ENCODE measurements at regions not wholly inside any gene's neighbourhood (a gene's known extent, or its start where the extent isn't known, plus 50 kb on each side); places are given as distances from the start of the nearest gene placed in this dataset.

DNA sequence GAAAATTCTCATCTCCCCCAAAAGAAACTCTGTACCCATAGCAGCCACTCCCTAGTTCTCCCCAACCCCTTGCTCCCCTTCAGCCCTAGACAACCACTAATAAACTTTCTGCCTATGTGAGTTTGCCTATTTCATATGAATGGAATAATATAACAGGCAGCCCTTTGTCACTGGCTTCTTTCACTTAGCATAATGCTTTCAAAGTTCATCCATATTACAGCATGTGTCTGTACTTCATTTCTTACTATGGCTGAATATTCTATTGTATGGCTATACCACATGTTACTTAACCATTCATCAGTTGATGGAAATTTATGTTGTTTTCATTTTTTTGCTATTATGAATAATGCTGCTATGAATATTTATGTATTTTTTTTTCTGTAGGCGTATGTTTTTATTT lies 442.9 kb downstream of the SLC4A3 start:
- H2BK12ac ChIP-seq (ENCODE audit: low read length in 2 of 2), result no peak overlapping the region
- no peak overlapping the region for H3K27ac ChIP-seq (ENCODE audit: low read length, poor library complexity, severe bottlenecking)
- no peak overlapping the region for H3K4me2 ChIP-seq (ENCODE audit: low read length, poor library complexity, severe bottlenecking)
- H3K9ac ChIP-seq (ENCODE audit: low read length), result no peak overlapping the region
- H3K27me3 ChIP-seq (ENCODE audit: control insufficient read depth in 1 of 2, insufficient read depth in 1 of 2, low read length in 2 of 2), result no peaks in the 10 kb centered on the region
- no peaks in the 10 kb centered on the region for H3K36me3 ChIP-seq (ENCODE audit: control insufficient read depth in 1 of 2, insufficient read depth in 2 of 2, low read depth in 1 of 2, low read length in 2 of 2)
- H3K4ac ChIP-seq (ENCODE audit: low read depth in 1 of 2, low read length in 2 of 2), result no peak overlapping the region
- no peaks in the 10 kb centered on the region for H3K79me1 ChIP-seq (replicated peaks; ENCODE audit: low read length, poor library complexity, severe bottlenecking)
- H3K4me1 ChIP-seq (ENCODE audit: control insufficient read depth, insufficient read depth, low read depth, low read length), result peaks cover 6% of the 10 kb centered on the region
- no peak overlapping the region for H4K91ac ChIP-seq (ENCODE audit: low read length)
- H2AK5ac ChIP-seq (ENCODE audit: low read length, severe bottlenecking), result no peak overlapping the region
- WGBS, result 100% methylated on average over 1 of the region's 1 CpG
- no peak overlapping the region for H3K4me3 ChIP-seq (ENCODE audit: insufficient read depth in 1 of 2, low read depth in 1 of 2, low read length in 2 of 2)
- no peak overlapping the region for H4K8ac ChIP-seq (ENCODE audit: low read length)
- no peaks in the 10 kb centered on the region for H3K9me3 ChIP-seq (ENCODE audit: control insufficient read depth, low read length)
- no peak overlapping the region for H2BK5ac ChIP-seq (ENCODE audit: low read depth, low read length, poor library complexity, severe bottlenecking)
- H3K14ac ChIP-seq (ENCODE audit: low read length in 2 of 2), result no peak overlapping the region
- H2BK15ac ChIP-seq (ENCODE audit: low read depth, poor library complexity, severe bottlenecking), result no peak overlapping the region
- H3K18ac ChIP-seq (ENCODE audit: low read depth in 1 of 2, low read length in 2 of 2), result no peak overlapping the region
- no peak overlapping the region for H2AFZ ChIP-seq (ENCODE audit: low read depth, low read length)
- DNase-seq, result no peak
- no peak overlapping the region for H3K23ac ChIP-seq (ENCODE audit: low read length in 2 of 2)
- no peak overlapping the region for H2BK120ac ChIP-seq (ENCODE audit: low read depth, low read length)

DNA sequence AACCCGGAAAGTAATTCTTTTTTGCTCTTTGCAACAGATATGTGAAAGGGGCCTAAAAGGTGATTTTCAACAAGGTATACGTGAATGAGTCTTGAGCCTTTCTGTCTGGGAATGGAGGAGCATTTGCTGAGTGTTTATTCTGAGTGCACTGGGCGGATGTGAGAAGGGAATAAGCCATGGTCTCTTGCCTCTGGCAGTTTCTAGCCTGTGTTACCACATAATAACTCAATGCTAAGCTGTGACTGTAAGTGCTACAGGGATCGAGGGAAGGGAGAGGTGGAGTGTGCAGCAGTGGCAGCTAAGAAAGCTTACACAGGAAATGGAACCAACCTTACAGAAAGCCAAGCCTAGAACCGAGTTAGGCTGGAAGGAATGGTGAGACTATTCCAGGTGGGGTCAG lies 444.3 kb downstream of the SLC4A3 start:
- Histone ChIP-seq H2BK15ac (ENCODE audit: low read depth, poor library complexity, severe bottlenecking) (no peak overlapping the region), H3K23ac (ENCODE audit: low read length in 2 of 2) (no peak overlapping the region), H3K36me3 (ENCODE audit: control insufficient read depth in 1 of 2, insufficient read depth in 2 of 2, low read depth in 1 of 2, low read length in 2 of 2) (no peaks in the 10 kb centered on the region), H4K8ac (ENCODE audit: low read length) (no peak overlapping the region), H2BK12ac (ENCODE audit: low read length in 2 of 2) (no peak overlapping the region), H2AK5ac (ENCODE audit: low read length, severe bottlenecking) (no peak overlapping the region), H2BK5ac (ENCODE audit: low read depth, low read length, poor library complexity, severe bottlenecking) (no peak overlapping the region), H3K9me3 (ENCODE audit: control insufficient read depth, low read length) (no peaks in the 10 kb centered on the region), H3K18ac (ENCODE audit: low read depth in 1 of 2, low read length in 2 of 2) (no peak overlapping the region), H3K27me3 (ENCODE audit: control insufficient read depth in 1 of 2, insufficient read depth in 1 of 2, low read length in 2 of 2) (no peaks in the 10 kb centered on the region), H2AFZ (ENCODE audit: low read depth, low read length) (no peak overlapping the region), H2BK120ac (ENCODE audit: low read depth, low read length) (no peak overlapping the region), H3K4me2 (ENCODE audit: low read length, poor library complexity, severe bottlenecking) (no peak overlapping the region), H3K27ac (ENCODE audit: low read length, poor library complexity, severe bottlenecking) (no peak overlapping the region), H3K9ac (ENCODE audit: low read length) (no peak overlapping the region), H3K79me1 (replicated peaks; ENCODE audit: low read length, poor library complexity, severe bottlenecking) (no peaks in the 10 kb centered on the region), H3K4ac (ENCODE audit: low read depth in 1 of 2, low read length in 2 of 2) (no peak overlapping the region), H3K14ac (ENCODE audit: low read length in 2 of 2) (no peak overlapping the region), H3K4me1 (ENCODE audit: control insufficient read depth, insufficient read depth, low read depth, low read length) (peaks cover 2% of the 10 kb centered on the region), H4K91ac (ENCODE audit: low read length) (no peak overlapping the region), H3K4me3 (ENCODE audit: insufficient read depth in 1 of 2, low read depth in 1 of 2, low read length in 2 of 2) (no peak overlapping the region)
- WGBS, result 84% methylated on average over 5 of the region's 5 CpGs
- DNase-seq, result peak; percentile 13

DNA sequence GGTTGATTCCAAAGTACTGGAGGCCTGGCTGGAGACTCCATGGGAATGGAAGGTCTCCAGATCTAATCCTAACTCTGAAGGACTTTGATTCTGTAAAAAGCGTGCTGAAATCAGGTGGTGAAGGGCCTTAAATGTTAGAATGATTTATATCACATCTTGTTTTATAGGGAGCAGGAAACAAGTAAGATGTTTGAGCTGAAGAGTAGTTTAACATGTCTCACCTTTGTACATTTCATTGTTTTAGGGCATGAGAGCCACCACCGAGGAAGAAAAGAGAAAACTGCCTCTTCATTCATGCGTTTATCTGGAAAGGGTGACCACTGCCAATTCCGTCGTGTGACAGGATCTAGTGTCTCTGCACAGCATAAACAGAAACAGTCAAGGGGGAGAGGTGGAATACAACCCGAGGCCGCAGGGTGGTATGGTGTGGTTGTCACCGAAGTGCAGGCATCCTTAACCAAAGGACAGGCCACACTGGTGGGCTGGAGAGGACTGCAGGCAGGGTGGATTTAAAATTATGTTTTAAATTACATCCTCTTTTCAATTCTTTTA lies 445.3 kb downstream of the SLC4A3 start:
- Histone ChIP-seq H3K4me3 (ENCODE audit: insufficient read depth in 1 of 2, low read depth in 1 of 2, low read length in 2 of 2) (no peak overlapping the region), H2BK5ac (ENCODE audit: low read depth, low read length, poor library complexity, severe bottlenecking) (no peak overlapping the region), H3K36me3 (ENCODE audit: control insufficient read depth in 1 of 2, insufficient read depth in 2 of 2, low read depth in 1 of 2, low read length in 2 of 2) (no peaks in the 10 kb centered on the region), H2AFZ (ENCODE audit: low read depth, low read length) (no peak overlapping the region), H2BK15ac (ENCODE audit: low read depth, poor library complexity, severe bottlenecking) (no peak overlapping the region), H4K8ac (ENCODE audit: low read length) (no peak overlapping the region), H4K91ac (ENCODE audit: low read length) (no peak overlapping the region), H3K4ac (ENCODE audit: low read depth in 1 of 2, low read length in 2 of 2) (no peak overlapping the region), H3K27ac (ENCODE audit: low read length, poor library complexity, severe bottlenecking) (no peak overlapping the region), H3K79me1 (replicated peaks; ENCODE audit: low read length, poor library complexity, severe bottlenecking) (no peaks in the 10 kb centered on the region), H2AK5ac (ENCODE audit: low read length, severe bottlenecking) (no peak overlapping the region), H3K27me3 (ENCODE audit: control insufficient read depth in 1 of 2, insufficient read depth in 1 of 2, low read length in 2 of 2) (no peaks in the 10 kb centered on the region), H2BK12ac (ENCODE audit: low read length in 2 of 2) (no peak overlapping the region), H3K9ac (ENCODE audit: low read length) (no peak overlapping the region), H3K4me1 (ENCODE audit: control insufficient read depth, insufficient read depth, low read depth, low read length) (peaks cover 4% of the 10 kb centered on the region), H3K4me2 (ENCODE audit: low read length, poor library complexity, severe bottlenecking) (no peak overlapping the region), H2BK120ac (ENCODE audit: low read depth, low read length) (no peak overlapping the region), H3K23ac (ENCODE audit: low read length in 2 of 2) (no peak overlapping the region), H3K18ac (ENCODE audit: low read depth in 1 of 2, low read length in 2 of 2) (no peak overlapping the region), H3K14ac (ENCODE audit: low read length in 2 of 2) (no peak overlapping the region), H3K9me3 (ENCODE audit: control insufficient read depth, low read length) (no peaks in the 10 kb centered on the region)
- WGBS, result 87% methylated on average over 7 of the region's 8 CpGs
- DNase-seq, result no peak

DNA sequence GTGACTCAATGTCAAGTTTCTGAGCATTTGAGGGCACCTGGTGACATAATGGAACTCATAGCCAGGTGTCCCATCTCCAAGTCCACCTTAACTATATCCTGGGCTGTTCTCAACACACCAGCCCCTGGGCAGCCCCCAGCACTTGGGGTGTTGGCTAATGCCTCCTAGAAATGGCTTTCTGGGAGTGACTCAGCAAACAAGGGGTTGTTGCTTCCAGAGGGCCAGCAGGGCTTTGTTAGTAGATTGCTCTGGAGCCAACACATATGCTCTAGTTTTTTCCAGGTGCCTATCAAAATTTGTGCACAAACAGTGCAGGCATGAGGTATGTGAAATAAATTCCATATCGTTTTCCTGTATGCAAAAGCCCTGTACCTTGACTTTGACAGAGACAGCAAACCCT lies 448.4 kb downstream of the SLC4A3 start:
- Histone ChIP-seq H2BK15ac (ENCODE audit: low read depth, poor library complexity, severe bottlenecking) (no peak overlapping the region), H3K23ac (ENCODE audit: low read length in 2 of 2) (no peak overlapping the region), H3K4ac (ENCODE audit: low read depth in 1 of 2, low read length in 2 of 2) (no peak overlapping the region), H3K27ac (ENCODE audit: low read length, poor library complexity, severe bottlenecking) (no peak overlapping the region), H2BK120ac (ENCODE audit: low read depth, low read length) (no peak overlapping the region), H3K14ac (ENCODE audit: low read length in 2 of 2) (no peak overlapping the region), H3K4me1 (ENCODE audit: control insufficient read depth, insufficient read depth, low read depth, low read length) (peaks cover 6% of the 10 kb centered on the region), H3K36me3 (ENCODE audit: control insufficient read depth in 1 of 2, insufficient read depth in 2 of 2, low read depth in 1 of 2, low read length in 2 of 2) (no peaks in the 10 kb centered on the region), H3K79me1 (replicated peaks; ENCODE audit: low read length, poor library complexity, severe bottlenecking) (no peaks in the 10 kb centered on the region), H2AFZ (ENCODE audit: low read depth, low read length) (no peak overlapping the region), H3K9me3 (ENCODE audit: control insufficient read depth, low read length) (no peaks in the 10 kb centered on the region), H3K4me3 (ENCODE audit: insufficient read depth in 1 of 2, low read depth in 1 of 2, low read length in 2 of 2) (no peak overlapping the region), H4K91ac (ENCODE audit: low read length) (no peak overlapping the region), H2BK5ac (ENCODE audit: low read depth, low read length, poor library complexity, severe bottlenecking) (no peak overlapping the region), H4K8ac (ENCODE audit: low read length) (no peak overlapping the region), H3K9ac (ENCODE audit: low read length) (peak overlapping the region; percentile 94), H3K4me2 (ENCODE audit: low read length, poor library complexity, severe bottlenecking) (no peak overlapping the region), H3K18ac (ENCODE audit: low read depth in 1 of 2, low read length in 2 of 2) (no peak overlapping the region), H2AK5ac (ENCODE audit: low read length, severe bottlenecking) (no peak overlapping the region), H3K27me3 (ENCODE audit: control insufficient read depth in 1 of 2, insufficient read depth in 1 of 2, low read length in 2 of 2) (no peaks in the 10 kb centered on the region), H2BK12ac (ENCODE audit: low read length in 2 of 2) (no peak overlapping the region)
- no peak for DNase-seq
- 100% methylated on average over 1 of the region's 1 CpG for WGBS

Measured in mesenchymal stem cell (in vitro differentiated cells and primary cell).